Stimulated activated effector memory CD8-positive, alpha-beta T cell treated with anti-CD3 and anti-CD28 coated beads, Interleukin-12 subunit alpha, Interleukin-12 subunit beta, amount 100 ng/mL, for 72 hours (primary cell): ENCODE measurements at regions not wholly inside any gene's neighbourhood (a gene's known extent, or its start where the extent isn't known, plus 50 kb on each side); places are given as distances from the start of the nearest gene placed in this dataset.

Source experiments
- ATAC-seq: fragments of 150-1000 bp; cut with Tn5 transposase; 2 replicates; pipeline ENCODE4 v1.10.0; 2021
- DNase-seq, 2 donors: peaks; one replicate each; pipeline ENCODE4 v3.0.0; 2021 to 2022; ENCODE audit warnings: low spot score in 2 of 2
- H3K27ac Mint-ChIP-seq: one replicate; pipeline ENCODE4 v1.8.0; 2022; ENCODE audit warnings: mild to moderate bottlenecking, mixed read lengths
- H3K36me3 Mint-ChIP-seq: one replicate; pipeline ENCODE4 v1.8.0; 2022; ENCODE audit warnings: mild to moderate bottlenecking, mixed read lengths
- H3K4me1 Mint-ChIP-seq: one replicate; pipeline ENCODE4 v1.8.0; 2022; ENCODE audit warnings: mixed read lengths
- H3K4me3 Mint-ChIP-seq: one replicate; pipeline ENCODE4 v1.8.0; 2022; ENCODE audit warnings: mild to moderate bottlenecking, mixed read lengths
- H3K9me3 Mint-ChIP-seq: one replicate; pipeline ENCODE4 v1.8.0; 2022; ENCODE audit warnings: mixed read lengths

GRCh38 chr11:13884158-13884799, 78.2 kb upstream of the SPON1 start:
- Mint-ChIP-seq H3K36me3 (no peaks in the 10 kb centered on the region), H3K27ac (no peak overlapping the region), H3K9me3 (peaks cover 3% of the 10 kb centered on the region), H3K4me1 (peaks cover 4% of the 10 kb centered on the region), H3K4me3 (no peak overlapping the region)
- no peak for DNase-seq
- ATAC-seq = no peak

- Mint-ChIP-seq H3K4me1 (peaks cover 4% of the 10 kb centered on the region), H3K4me3 (no peak overlapping the region), H3K27ac (no peak overlapping the region), H3K36me3 (no peaks in the 10 kb centered on the region), H3K9me3 (peaks cover 3% of the 10 kb centered on the region)
- no peak for ATAC-seq
- DNase-seq = no peak
These were observed 77.4 kb upstream of the SPON1 start for GRCh38 chr11:13885083-13885482.

- H3K4me3 Mint-ChIP-seq = no peak overlapping the region
- DNase-seq (no peak), ATAC-seq (no peak)
- no peak overlapping the region for H3K27ac Mint-ChIP-seq
- H3K36me3 Mint-ChIP-seq = no peaks in the 10 kb centered on the region
- no peaks in the 10 kb centered on the region for H3K4me1 Mint-ChIP-seq
- H3K9me3 Mint-ChIP-seq = peaks cover 3% of the 10 kb centered on the region
These were observed 72.8 kb upstream of the SPON1 start for GRCh38 chr11:13889552-13890249.

GRCh38 chr11:13891911-13892310, 70.6 kb upstream of the SPON1 start:
- no peak overlapping the region for H3K4me3 Mint-ChIP-seq
- peaks cover under 1% of the 10 kb centered on the region for H3K9me3 Mint-ChIP-seq
- H3K36me3 Mint-ChIP-seq = no peaks in the 10 kb centered on the region
- DNase-seq (no peak), ATAC-seq (no peak)
- no peak overlapping the region for H3K27ac Mint-ChIP-seq
- no peaks in the 10 kb centered on the region for H3K4me1 Mint-ChIP-seq

- Mint-ChIP-seq H3K4me3 (no peak overlapping the region), H3K27ac (no peak overlapping the region), H3K4me1 (peaks cover 7% of the 10 kb centered on the region), H3K9me3 (no peaks in the 10 kb centered on the region), H3K36me3 (no peaks in the 10 kb centered on the region)
- ATAC-seq (no peak), DNase-seq (no peak)
These were observed 66.1 kb upstream of the SPON1 start for GRCh38 chr11:13896175-13896980.

- no peak overlapping the region for H3K27ac Mint-ChIP-seq
- H3K4me1 Mint-ChIP-seq = peaks cover 7% of the 10 kb centered on the region
- H3K9me3 Mint-ChIP-seq = no peaks in the 10 kb centered on the region
- no peak for ATAC-seq
- H3K4me3 Mint-ChIP-seq = no peak overlapping the region
- H3K36me3 Mint-ChIP-seq = no peaks in the 10 kb centered on the region
- DNase-seq = no peak
These were observed 65.6 kb upstream of the SPON1 start for GRCh38 chr11:13896981-13897353.

GRCh38 chr11:13897646-13898276, 64.8 kb upstream of the SPON1 start:
- Mint-ChIP-seq H3K36me3 (no peaks in the 10 kb centered on the region), H3K4me3 (no peak overlapping the region), H3K4me1 (peaks cover 7% of the 10 kb centered on the region), H3K9me3 (no peaks in the 10 kb centered on the region), H3K27ac (no peak overlapping the region)
- DNase-seq (no peak), ATAC-seq (no peak)

- no peak for DNase-seq
- no peak for ATAC-seq
- Mint-ChIP-seq H3K9me3 (no peaks in the 10 kb centered on the region), H3K36me3 (no peaks in the 10 kb centered on the region), H3K27ac (no peak overlapping the region), H3K4me3 (no peak overlapping the region), H3K4me1 (peaks cover 7% of the 10 kb centered on the region)
These were observed 62.9 kb upstream of the SPON1 start for GRCh38 chr11:13899603-13900002.

- Mint-ChIP-seq H3K9me3 (peaks cover 3% of the 10 kb centered on the region), H3K27ac (no peak overlapping the region), H3K36me3 (no peaks in the 10 kb centered on the region), H3K4me1 (peaks cover 7% of the 10 kb centered on the region), H3K4me3 (no peak overlapping the region)
- ATAC-seq (no peak), DNase-seq (no peak)
These were observed 60.0 kb upstream of the SPON1 start for GRCh38 chr11:13902523-13902922.

GRCh38 chr11:13905137-13905781, 57.3 kb upstream of the SPON1 start:
- H3K4me1 Mint-ChIP-seq = no peaks in the 10 kb centered on the region
- no peak overlapping the region for H3K27ac Mint-ChIP-seq
- peaks cover 3% of the 10 kb centered on the region for H3K9me3 Mint-ChIP-seq
- ATAC-seq (no peak), DNase-seq (no peak)
- H3K4me3 Mint-ChIP-seq = no peak overlapping the region
- no peaks in the 10 kb centered on the region for H3K36me3 Mint-ChIP-seq

- peaks cover 5% of the 10 kb centered on the region for H3K4me1 Mint-ChIP-seq
- no peak for ATAC-seq
- no peak overlapping the region for H3K27ac Mint-ChIP-seq
- H3K4me3 Mint-ChIP-seq = no peak overlapping the region
- no peaks in the 10 kb centered on the region for H3K36me3 Mint-ChIP-seq
- peaks cover 3% of the 10 kb centered on the region for H3K9me3 Mint-ChIP-seq
- no peak for DNase-seq
These were observed 54.8 kb upstream of the SPON1 start for GRCh38 chr11:13907678-13908077.

GRCh38 chr11:13908535-13908934, 54.0 kb upstream of the SPON1 start:
- Mint-ChIP-seq H3K9me3 (peaks cover 3% of the 10 kb centered on the region), H3K4me1 (peaks cover 7% of the 10 kb centered on the region), H3K4me3 (no peak overlapping the region), H3K36me3 (no peaks in the 10 kb centered on the region), H3K27ac (no peak overlapping the region)
- no peak for DNase-seq
- no peak for ATAC-seq
